GM23338 (cell line): ENCODE measurements at regions not wholly inside any gene's neighbourhood (a gene's known extent, or its start where the extent isn't known, plus 50 kb on each side); places are given as distances from the start of the nearest gene placed in this dataset.

ENCODE experiments used
- ATAC-seq: fragments of 200-7000 bp; cut with Tn5 transposase; 3 replicates; pipeline ENCODE4 v1.9.1; 2020
- DNase-seq: peaks from one replicate; pipeline ENCODE4 v3.0.0-alpha.2; 2015; ENCODE audit warnings: low spot score
- H2AFZ ChIP-seq: fragments of 200-600 bp; sonication (generic); 2 replicates; pipeline ENCODE4 v1.8.0; 2016; ENCODE audit warnings: antibody characterized with exemption, mild to moderate bottlenecking, moderate library complexity
- H3F3A ChIP-seq: fragments of 200-600 bp; sonication (generic); replicated peaks from 2 replicates; pipeline ENCODE4 v1.8.0; 2017; ENCODE audit warnings: antibody characterized with exemption, mixed run types, low read depth
- H3K27ac ChIP-seq: fragments of 200-600 bp; sonication (generic); 2 replicates; pipeline ENCODE4 v1.6.1; 2016; ENCODE audit warnings: low read depth
- H3K27me3 ChIP-seq: fragments of 200-600 bp; sonication (generic); 2 replicates; pipeline ENCODE4 v1.8.0; 2016; ENCODE audit warnings: mild to moderate bottlenecking, mixed run types, moderate library complexity; ENCODE audit not compliant: insufficient read depth
- H3K36me3 ChIP-seq: fragments of 200-600 bp; sonication (generic); 2 replicates; pipeline ENCODE4 v1.8.0; 2016; ENCODE audit warnings: mild to moderate bottlenecking; ENCODE audit not compliant: insufficient read depth
- H3K4me1 ChIP-seq: fragments of 200-600 bp; sonication (generic); 2 replicates; pipeline ENCODE4 v1.8.0; 2016; ENCODE audit warnings: mild to moderate bottlenecking, moderate library complexity; ENCODE audit not compliant: insufficient read depth
- H3K4me2 ChIP-seq: fragments of 200-600 bp; sonication (generic); 2 replicates; pipeline ENCODE4 v1.7.1; 2017; ENCODE audit warnings: mixed run types
- H3K4me3 ChIP-seq: fragments of 200-600 bp; sonication (generic); 2 replicates; pipeline ENCODE4 v1.6.1; 2016; ENCODE audit warnings: mixed run types
- H3K79me2 ChIP-seq: fragments of 200-600 bp; sonication (generic); replicated peaks from 2 replicates; pipeline ENCODE4 v1.8.0; 2017; ENCODE audit warnings: mild to moderate bottlenecking; ENCODE audit not compliant: insufficient read depth
- H3K9me2 ChIP-seq: fragments of 200-600 bp; sonication (generic); 2 replicates; pipeline ENCODE4 v1.8.0; 2017; ENCODE audit not compliant: insufficient read depth
- H4K20me1 ChIP-seq: fragments of 200-600 bp; sonication (generic); replicated peaks from 2 replicates; pipeline ENCODE4 v1.8.0; 2017; ENCODE audit warnings: mild to moderate bottlenecking; ENCODE audit not compliant: insufficient read depth
- H3K27ac Mint-ChIP-seq: 2 replicates; pipeline ENCODE4 v1.8.0; 2020; ENCODE audit warnings: inconsistent platforms, mild to moderate bottlenecking, moderate library complexity, mixed read lengths
- H3K27me3 Mint-ChIP-seq: 3 replicates; pipeline ENCODE4 v1.8.0; 2022; ENCODE audit warnings: low read depth, mild to moderate bottlenecking, moderate library complexity, mixed read lengths, inconsistent platforms; ENCODE audit not compliant: insufficient read depth, poor library complexity
- H3K36me3 Mint-ChIP-seq: 3 replicates; pipeline ENCODE4 v1.8.0; 2021; ENCODE audit warnings: low read depth, mild to moderate bottlenecking, inconsistent platforms, moderate library complexity, mixed read lengths
- H3K4me1 Mint-ChIP-seq: 3 replicates; pipeline ENCODE4 v1.8.0; 2020; ENCODE audit warnings: mild to moderate bottlenecking, inconsistent platforms, mixed read lengths
- H3K4me3 Mint-ChIP-seq: 3 replicates; pipeline ENCODE4 v1.8.0; 2021; ENCODE audit warnings: moderate library complexity, mild to moderate bottlenecking, inconsistent platforms, mixed read lengths
- H3K9me3 Mint-ChIP-seq: 3 replicates; pipeline ENCODE4 v1.8.0; 2020; ENCODE audit warnings: moderate library complexity, mild to moderate bottlenecking, inconsistent platforms, mixed read lengths
- CREB1 ChIP-seq: fragments of 250-450 bp; sonication (Bioruptor Pico); IDR thresholded peaks from 2 replicates; pipeline ENCODE4 v1.5.0; 2020; ENCODE audit warnings: low read depth, mild to moderate bottlenecking, moderate library complexity
- CTCF ChIP-seq, 2 experiments: fragments of 200-600 bp in 1 of 2; sonication (generic) in 1 of 2; conservative IDR thresholded peaks; 2 replicates each; pipeline versions ENCODE4 v1.5.1 to v1.6.1; 2016 to 2017; ENCODE audit warnings: antibody characterized with exemption in 2 of 2, low read depth in 2 of 2, mild to moderate bottlenecking in 2 of 2, moderate library complexity in 1 of 2
- JUNB ChIP-seq: IDR thresholded peaks from one replicate; pipeline ENCODE4 v1.6.1; 2016; ENCODE audit warnings: antibody characterized with exemption; ENCODE audit not compliant: unreplicated experiment
- POLR2AphosphoS5 ChIP-seq: IDR thresholded peaks from 2 replicates; pipeline ENCODE4 v1.6.1; 2016; ENCODE audit warnings: antibody characterized with exemption, low read depth
- REST ChIP-seq: IDR thresholded peaks from one replicate; pipeline ENCODE4 v1.6.1; 2018; ENCODE audit warnings: antibody characterized with exemption; ENCODE audit not compliant: unreplicated experiment
- ZNF114 ChIP-seq: fragments of 250-450 bp; sonication (Bioruptor Pico); IDR thresholded peaks from 2 replicates; pipeline ENCODE4 v1.5.0; 2020; ENCODE audit warnings: mild to moderate bottlenecking, moderate library complexity
- ZNF331 ChIP-seq: fragments of 250-450 bp; sonication (Bioruptor Pico); IDR thresholded peaks from 2 replicates; pipeline ENCODE4 v1.5.0; 2020; ENCODE audit warnings: low read depth, mild to moderate bottlenecking, moderate library complexity
- TF ChIP-seq, protein P1 (sequence below): fragments of 250-450 bp; sonication (Bioruptor Pico); IDR thresholded peaks from 2 replicates; pipeline ENCODE4 v1.5.0; 2020; ENCODE audit warnings: mild to moderate bottlenecking, moderate library complexity

GRCh38 chr14:62251237-62251636 is 489.0 kb downstream of the SNAPC1 start:
- H2AFZ ChIP-seq, result no peak overlapping the region
- H3K9me2 ChIP-seq, result no peaks in the 10 kb centered on the region
- ATAC-seq (no peak), DNase-seq (no peak)
- H3K4me3 Mint-ChIP-seq, result no peak overlapping the region
- H3K36me3 ChIP-seq, result no peaks in the 10 kb centered on the region
- no peaks in the 10 kb centered on the region for H4K20me1 ChIP-seq
- H3K9me3 Mint-ChIP-seq, result peaks cover 4% of the 10 kb centered on the region
- no peak overlapping the region for H3K4me2 ChIP-seq
- no peaks in the 10 kb centered on the region for H3F3A ChIP-seq
- TF ChIP-seq JUNB (no peak), CREB1 (CRISPR knock-in tag) (no peak), REST (no peak), ZNF331 (CRISPR knock-in tag) (no peak), POLR2AphosphoS5 (no peak), ZNF114 (CRISPR knock-in tag) (no peak), CTCF (conservative IDR thresholded peaks at IDR 0.05; ENCODE audit: low read depth in 2 of 2) (no peak)
- TF ChIP-seq, protein P1, sequence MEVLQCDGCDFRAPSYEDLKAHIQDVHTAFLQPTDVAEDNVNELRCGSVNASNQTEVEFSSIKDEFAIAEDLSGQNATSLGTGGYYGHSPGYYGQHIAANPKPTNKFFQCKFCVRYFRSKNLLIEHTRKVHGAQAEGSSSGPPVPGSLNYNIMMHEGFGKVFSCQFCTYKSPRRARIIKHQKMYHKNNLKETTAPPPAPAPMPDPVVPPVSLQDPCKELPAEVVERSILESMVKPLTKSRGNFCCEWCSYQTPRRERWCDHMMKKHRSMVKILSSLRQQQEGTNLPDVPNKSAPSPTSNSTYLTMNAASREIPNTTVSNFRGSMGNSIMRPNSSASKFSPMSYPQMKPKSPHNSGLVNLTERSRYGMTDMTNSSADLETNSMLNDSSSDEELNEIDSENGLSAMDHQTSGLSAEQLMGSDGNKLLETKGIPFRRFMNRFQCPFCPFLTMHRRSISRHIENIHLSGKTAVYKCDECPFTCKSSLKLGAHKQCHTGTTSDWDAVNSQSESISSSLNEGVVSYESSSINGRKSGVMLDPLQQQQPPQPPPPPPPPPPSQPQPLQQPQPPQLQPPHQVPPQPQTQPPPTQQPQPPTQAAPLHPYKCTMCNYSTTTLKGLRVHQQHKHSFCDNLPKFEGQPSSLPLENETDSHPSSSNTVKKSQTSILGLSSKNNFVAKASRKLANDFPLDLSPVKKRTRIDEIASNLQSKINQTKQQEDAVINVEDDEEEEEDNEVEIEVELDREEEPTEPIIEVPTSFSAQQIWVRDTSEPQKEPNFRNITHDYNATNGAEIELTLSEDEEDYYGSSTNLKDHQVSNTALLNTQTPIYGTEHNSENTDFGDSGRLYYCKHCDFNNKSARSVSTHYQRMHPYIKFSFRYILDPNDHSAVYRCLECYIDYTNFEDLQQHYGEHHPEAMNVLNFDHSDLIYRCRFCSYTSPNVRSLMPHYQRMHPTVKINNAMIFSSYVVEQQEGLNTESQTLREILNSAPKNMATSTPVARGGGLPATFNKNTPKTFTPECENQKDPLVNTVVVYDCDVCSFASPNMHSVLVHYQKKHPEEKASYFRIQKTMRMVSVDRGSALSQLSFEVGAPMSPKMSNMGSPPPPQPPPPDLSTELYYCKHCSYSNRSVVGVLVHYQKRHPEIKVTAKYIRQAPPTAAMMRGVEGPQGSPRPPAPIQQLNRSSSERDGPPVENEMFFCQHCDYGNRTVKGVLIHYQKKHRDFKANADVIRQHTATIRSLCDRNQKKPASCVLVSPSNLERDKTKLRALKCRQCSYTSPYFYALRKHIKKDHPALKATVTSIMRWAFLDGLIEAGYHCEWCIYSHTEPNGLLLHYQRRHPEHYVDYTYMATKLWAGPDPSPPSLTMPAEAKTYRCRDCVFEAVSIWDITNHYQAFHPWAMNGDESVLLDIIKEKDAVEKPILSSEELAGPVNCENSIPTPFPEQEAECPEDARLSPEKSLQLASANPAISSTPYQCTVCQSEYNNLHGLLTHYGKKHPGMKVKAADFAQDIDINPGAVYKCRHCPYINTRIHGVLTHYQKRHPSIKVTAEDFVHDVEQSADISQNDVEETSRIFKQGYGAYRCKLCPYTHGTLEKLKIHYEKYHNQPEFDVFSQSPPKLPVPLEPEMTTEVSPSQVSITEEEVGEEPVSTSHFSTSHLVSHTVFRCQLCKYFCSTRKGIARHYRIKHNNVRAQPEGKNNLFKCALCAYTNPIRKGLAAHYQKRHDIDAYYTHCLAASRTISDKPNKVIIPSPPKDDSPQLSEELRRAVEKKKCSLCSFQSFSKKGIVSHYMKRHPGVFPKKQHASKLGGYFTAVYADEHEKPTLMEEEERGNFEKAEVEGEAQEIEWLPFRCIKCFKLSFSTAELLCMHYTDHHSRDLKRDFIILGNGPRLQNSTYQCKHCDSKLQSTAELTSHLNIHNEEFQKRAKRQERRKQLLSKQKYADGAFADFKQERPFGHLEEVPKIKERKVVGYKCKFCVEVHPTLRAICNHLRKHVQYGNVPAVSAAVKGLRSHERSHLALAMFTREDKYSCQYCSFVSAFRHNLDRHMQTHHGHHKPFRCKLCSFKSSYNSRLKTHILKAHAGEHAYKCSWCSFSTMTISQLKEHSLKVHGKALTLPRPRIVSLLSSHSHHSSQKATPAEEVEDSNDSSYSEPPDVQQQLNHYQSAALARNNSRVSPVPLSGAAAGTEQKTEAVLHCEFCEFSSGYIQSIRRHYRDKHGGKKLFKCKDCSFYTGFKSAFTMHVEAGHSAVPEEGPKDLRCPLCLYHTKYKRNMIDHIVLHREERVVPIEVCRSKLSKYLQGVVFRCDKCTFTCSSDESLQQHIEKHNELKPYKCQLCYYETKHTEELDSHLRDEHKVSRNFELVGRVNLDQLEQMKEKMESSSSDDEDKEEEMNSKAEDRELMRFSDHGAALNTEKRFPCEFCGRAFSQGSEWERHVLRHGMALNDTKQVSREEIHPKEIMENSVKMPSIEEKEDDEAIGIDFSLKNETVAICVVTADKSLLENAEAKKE (CRISPR knock-in tag), result no peak
- no peak overlapping the region for H3K4me3 ChIP-seq
- H3K4me1 ChIP-seq, result no peaks in the 10 kb centered on the region
- no peaks in the 10 kb centered on the region for H3K36me3 Mint-ChIP-seq
- no peaks in the 10 kb centered on the region for H3K79me2 ChIP-seq
- H3K27ac Mint-ChIP-seq, result no peak overlapping the region
- H3K27ac ChIP-seq, result no peak overlapping the region
- no peaks in the 10 kb centered on the region for H3K4me1 Mint-ChIP-seq
- H3K27me3 ChIP-seq, result no peaks in the 10 kb centered on the region
- no peaks in the 10 kb centered on the region for H3K27me3 Mint-ChIP-seq
